ENCODE measurements at regions not wholly inside any gene's neighbourhood (a gene's known extent, or its start where the extent isn't known, plus 50 kb on each side); places are given as distances from the start of the nearest gene placed in this dataset.
"Not testable (repeated sequence)": the region's sequence is repeated elsewhere in the genome, so short reads cannot be mapped to it uniquely, and the experiment has no call there.

DNA sequence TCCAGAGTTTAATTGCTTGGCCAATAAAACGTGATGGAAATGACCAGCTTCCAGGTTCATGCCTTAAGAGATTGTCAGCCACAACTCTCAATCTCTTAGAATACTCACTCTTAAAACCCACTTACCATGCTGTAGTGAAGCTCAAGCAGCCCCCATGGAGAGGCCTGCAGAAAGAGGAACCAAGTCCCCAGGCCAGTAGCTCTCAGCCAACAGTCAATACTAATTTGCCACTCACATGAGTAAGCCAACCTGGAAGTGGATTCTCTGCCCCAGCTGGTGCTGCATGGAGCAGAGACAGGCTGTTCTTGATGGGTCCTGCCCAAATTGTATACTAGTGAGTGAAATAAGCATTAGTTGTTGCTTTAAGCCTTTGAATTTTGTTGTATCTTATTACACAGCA lies 155.9 kb downstream of the OXSM start:
- DNase-seq (ENCODE audit: low read depth in 2 of 2) = no peak

GRCh38 chr3:25952133-25952532 lies 162.2 kb downstream of the OXSM start:
- DNase-seq (ENCODE audit: low read depth in 2 of 2) = no peak

DNA sequence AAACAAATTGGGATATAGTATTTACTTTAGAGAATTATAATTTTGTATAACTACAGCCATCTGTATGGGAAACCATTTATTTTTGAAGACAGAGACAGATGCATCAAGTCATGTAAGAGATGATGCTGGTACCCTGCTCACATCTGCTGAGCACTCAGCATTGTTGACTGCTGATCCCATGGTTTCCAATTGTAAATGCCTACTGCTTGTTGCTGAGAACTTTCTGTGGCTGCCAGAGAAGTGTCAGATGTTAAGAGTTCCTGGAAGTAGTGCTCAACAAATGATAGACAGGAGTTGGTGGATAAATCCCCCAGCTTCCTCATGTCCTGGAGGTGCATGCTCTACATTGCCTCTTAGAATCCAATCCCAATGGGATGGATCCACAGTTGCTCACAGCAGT lies 167.1 kb downstream of the OXSM start:
- DNase-seq (ENCODE audit: low read depth in 2 of 2) = no peak

DNA sequence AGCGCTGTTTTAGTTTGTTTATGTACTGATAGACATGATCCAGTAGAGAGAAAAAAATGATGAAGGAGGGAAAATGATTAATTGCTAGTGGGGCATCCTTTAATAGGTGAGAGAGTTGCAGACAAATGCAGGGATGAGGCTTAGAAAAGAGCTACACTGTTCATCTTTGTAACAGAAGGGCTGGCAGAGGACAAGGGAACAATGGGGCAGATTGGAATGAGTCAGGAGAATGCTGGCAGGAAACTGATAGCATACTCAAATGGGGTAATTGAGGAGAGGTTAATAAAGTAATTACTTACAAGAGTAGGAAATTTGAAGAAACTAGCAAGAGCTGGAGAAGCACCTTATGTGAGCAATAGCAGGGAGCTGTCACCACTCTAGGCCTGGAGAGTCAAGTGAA lies 170.9 kb downstream of the OXSM start:
- no peak for DNase-seq (ENCODE audit: low read depth in 2 of 2)

GRCh38 chr3:25962255-25962654 lies 172.4 kb downstream of the OXSM start:
- DNase-seq (ENCODE audit: low read depth in 2 of 2) = no peak

DNA sequence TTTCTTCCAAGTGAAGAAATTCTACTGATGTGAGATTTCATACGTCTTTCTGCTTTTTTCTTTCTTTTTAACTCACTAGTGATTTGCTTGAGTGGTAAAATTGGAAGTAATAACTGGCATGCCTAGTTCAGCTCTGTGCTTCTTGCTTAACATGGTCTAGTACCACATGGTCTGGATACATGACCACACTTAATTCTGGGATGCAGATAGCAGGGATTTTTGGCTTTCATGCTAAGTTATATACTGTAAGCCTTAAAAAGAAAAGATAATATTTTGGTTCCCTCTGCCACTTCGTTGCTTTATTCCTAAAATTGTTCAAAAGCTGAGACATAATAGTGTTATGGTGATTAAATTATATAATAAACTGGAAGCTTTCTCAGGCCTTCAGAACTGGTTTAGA lies 174.3 kb downstream of the OXSM start:
- no peak for DNase-seq (ENCODE audit: low read depth in 2 of 2)

DNA sequence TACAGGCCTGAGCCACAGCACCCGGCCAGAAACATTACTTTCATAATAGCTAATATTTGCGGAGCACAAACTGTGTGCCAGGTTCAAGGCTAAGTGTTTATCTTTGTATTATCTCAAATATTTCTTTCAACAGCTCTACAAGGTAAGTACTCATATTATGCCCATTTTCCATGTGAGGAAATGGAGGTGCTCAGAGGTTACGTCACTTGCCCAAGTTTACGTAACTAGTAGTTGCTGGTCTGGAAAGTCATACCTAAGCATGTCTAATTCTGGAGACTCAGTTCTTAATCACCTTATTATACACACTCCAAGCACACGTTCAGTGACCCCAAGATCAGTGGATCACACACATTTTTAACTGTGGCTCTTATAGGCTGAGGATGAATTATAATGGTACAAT lies 177.5 kb downstream of the OXSM start:
- no peak for DNase-seq (ENCODE audit: low read depth in 2 of 2)

DNA sequence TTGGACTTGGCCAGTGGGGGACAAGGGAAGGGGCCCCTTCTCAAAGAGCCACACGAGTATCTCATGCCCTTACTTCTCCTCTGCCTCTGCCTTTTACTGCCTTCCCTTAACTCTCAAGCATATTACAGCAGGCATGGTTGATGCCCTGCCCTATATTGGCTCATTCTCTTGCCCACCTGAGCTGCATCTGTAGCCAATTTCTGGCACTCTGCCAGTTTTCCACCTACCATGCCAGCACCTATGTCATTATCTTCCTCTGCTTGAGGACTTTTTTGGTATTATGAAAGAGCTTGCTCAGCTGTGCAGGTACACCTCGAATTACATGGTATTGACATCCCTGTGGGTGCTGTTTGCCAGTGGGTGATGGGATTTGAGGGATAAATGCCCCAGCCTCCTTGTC lies 181.8 kb downstream of the OXSM start:
- no peak for DNase-seq (ENCODE audit: low read depth in 2 of 2)

DNA sequence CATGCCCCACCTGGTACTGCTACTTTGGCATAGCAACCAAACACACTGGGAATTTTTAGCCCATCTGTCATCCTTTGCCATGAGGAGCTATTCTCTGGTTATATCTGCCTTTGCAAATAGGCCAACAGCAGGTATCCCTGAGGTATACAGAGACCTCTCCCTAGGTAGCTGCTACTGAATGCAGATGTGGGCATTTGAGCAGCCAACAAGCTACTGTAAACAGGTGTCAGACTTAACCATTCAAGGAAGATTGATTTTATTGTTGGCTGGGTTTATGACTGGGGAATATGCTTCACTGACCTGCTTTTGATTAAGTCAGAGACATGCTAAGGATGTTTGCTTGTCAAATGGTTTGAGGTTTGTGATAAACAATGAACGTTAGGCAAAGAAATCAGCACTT lies 183.2 kb downstream of the OXSM start:
- DNase-seq (ENCODE audit: low read depth in 2 of 2) = no peak

DNA sequence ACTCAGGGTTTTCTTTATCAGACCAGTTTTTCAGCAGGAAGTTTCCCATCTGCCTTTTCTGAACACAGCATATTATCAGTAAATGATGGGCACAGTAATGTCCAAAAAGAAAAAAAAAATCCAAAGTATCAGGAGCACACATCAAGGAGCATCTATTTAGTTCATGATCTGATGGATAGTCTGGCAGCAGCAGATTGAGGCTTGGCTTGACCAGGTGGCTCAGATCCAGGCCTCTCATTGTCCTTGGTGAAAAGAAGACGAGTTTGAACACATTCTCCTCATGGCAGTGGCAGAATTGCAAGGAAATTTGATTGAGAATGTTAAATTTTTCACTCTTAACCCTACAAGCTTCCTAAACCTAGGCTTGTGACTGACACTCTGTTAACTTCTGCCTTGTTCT lies 192.9 kb downstream of the OXSM start:
- no peak for DNase-seq (ENCODE audit: low read depth in 2 of 2)

- DNase-seq (ENCODE audit: low read depth in 2 of 2) = no peak
Measured at GRCh38 chr3:25985621-25986020, 195.7 kb downstream of the OXSM start.

DNA sequence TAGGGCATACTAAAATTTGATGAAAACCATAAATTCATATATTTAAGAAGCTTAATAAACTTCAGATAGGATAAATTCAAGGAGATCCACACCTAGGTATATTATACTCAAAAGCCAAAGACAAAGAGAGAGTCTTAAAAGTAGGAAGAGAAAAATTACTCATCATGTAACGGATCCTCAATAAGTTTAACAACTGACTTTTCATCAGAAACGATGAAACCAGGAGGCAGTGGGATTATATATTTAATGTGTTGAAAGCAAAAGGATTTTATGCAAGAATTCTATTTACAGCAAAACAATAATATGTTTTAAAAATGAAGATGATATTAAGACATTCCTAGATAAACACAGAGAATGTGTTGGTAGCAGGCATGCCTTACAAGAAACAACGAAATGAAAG lies 202.7 kb downstream of the OXSM start:
- no peak for DNase-seq (ENCODE audit: low read depth in 2 of 2)

GRCh38 chr3:26004172-26004571 lies 214.3 kb downstream of the OXSM start:
- DNase-seq (ENCODE audit: low read depth in 2 of 2) = no peak

DNA sequence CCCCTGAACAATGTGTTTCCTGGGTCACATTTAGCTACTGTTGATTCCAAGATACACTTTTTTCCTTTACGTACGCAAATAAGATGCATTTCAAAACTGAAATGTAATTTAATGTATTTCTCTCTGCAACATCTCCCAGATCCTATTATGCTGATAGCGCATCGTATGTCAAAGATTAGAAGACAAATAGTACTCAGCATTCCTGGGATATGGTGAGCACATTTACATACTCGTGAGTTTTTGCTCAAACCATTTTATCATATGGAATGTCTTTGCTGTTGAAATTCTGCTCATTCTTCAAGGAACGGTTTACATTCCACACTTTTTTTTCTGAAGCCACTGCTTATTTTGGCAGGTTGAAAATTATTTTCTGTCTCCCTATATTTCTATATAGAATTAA lies 221.4 kb downstream of the OXSM start:
- no peak for DNase-seq (ENCODE audit: low read depth in 2 of 2)

- no peak for DNase-seq (ENCODE audit: low read depth in 2 of 2)
Measured at GRCh38 chr3:26012241-26012745, 222.4 kb downstream of the OXSM start.

DNA sequence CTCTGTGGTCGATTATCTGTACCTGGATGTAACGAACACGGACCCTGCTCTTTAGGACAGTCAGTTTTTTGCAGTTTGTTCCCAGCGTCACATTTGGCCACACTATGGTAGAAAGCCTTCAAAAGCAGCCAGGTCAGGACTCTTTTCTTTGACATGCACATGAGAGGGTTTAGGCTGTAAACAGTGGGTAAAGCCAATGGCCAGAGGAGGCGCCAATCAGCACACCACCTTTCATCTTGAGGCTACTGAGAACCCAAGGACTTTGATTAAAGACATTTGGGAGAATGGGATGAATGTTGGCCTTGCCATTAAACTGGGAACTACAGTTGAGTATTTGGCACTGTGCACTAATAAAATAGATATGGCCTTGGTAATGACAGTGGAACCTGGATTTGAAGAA lies 225.9 kb downstream of the OXSM start:
- DNase-seq (ENCODE audit: low read depth in 2 of 2) = no peak

GRCh38 chr3:26018889-26019288 lies 229.0 kb downstream of the OXSM start:
- no peak for DNase-seq (ENCODE audit: low read depth in 2 of 2)

DNA sequence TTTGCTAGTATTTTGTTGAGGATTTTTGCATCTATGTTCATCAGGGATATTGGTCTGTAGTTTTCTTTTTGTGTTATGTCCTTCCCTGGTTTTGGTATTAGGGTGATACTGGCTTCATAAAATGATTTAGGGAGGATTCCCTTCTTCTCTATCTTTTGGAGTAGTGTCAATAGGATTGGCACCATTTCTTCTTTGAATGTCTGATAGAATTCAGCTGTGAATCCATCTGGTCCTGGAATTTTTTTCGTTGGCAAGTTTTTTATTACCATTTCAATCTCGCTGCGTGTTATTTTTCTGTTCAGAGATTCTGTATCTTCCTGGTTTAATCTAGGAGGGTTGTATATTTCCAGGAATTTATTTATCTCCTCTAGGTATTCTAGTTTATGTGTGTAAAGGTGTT lies 234.3 kb downstream of the OXSM start:
- not testable (repeated sequence) for DNase-seq (ENCODE audit: low read depth in 2 of 2)

GRCh38 chr3:26029321-26029720 lies 239.4 kb downstream of the OXSM start:
- no peak for DNase-seq (ENCODE audit: low read depth in 2 of 2)

DNA sequence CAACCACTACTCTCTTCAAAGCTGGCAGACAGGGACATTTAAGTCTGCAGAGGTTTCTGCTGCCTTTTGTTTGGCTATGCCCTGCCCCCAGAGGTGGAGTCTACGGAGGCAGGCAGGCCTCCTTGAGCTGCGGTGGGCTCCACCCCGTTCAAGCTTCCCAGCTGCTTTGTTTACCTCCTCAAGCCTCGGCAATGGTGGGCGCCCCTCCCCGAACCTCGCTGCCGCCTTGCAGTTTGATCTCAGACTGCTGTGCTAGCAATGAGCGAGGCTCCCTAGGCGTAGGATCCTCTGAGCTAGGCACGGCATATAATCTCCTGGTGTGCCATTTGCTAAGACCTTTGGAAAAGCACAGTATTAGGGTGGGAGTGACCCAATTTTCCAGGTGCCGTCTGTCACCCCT lies 252.2 kb downstream of the OXSM start:
- DNase-seq (ENCODE audit: low read depth in 2 of 2) = not testable (repeated sequence)

DNA sequence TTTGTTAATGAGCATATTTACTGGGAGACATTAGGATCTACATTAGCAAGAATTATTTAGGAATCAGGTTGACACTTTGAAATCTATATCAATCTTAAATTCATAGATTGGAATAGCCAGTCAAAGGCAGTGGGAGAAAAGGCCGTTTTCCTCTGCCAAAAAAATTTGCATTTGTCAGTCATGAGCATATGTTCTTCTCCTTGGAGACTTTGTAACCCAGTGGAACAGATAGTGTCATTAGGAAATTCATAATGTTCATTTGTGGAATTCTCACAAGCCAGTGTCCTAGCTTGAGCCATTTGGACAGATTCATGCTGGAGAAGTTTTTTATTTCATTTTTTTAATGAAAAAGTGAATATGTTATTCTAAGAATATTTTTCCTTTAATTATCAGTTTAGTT lies 260.1 kb downstream of the OXSM start:
- no peak for DNase-seq (ENCODE audit: low read depth in 2 of 2)

DNA sequence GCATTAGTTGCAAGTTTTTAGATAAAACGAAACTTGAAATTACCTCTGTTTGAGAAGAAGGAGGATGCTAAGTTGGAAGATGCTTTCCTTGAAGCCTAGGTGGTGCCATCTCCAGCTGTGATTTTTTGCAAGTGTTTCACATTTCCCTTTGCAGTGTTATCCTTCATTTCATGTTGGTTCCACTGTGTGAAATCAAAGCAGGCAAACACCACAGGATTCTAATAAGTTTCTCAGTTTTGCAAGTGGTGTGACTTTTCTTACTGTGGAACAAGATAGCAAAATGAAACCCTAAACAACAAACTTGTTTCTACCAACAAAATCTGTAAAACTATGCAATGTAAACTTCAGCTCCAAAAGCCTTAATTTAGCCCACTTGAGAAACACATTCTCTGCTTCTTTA lies 260.9 kb downstream of the OXSM start:
- DNase-seq (ENCODE audit: low read depth in 2 of 2) = no peak

DNA sequence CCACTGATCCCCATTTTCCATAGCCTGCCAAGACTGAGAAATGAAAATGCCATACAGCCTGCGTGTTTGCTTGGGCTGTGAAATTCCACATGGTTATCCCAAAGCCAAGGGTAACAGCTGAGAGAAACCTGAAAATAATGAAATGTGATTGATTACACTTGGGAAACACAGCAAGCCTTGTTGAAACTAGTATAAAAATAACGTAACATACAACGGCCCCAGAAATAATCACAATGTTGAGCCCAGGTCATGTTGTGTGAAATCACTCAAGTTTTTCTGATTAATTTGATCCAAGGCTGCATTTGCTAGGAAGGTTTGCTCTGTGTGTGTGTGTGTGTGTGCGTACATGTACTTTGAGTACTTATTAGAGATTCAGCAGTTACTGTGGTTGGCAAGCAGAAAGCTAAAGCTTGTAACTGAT lies 269.0 kb downstream of the OXSM start:
- DNase-seq (ENCODE audit: low read depth in 2 of 2) = no peak

GRCh38 chr3:26061947-26062346 lies 272.1 kb downstream of the OXSM start:
- DNase-seq (ENCODE audit: low read depth in 2 of 2) = no peak

GRCh38 chr3:26064297-26064696 lies 274.4 kb downstream of the OXSM start:
- no peak for DNase-seq (ENCODE audit: low read depth in 2 of 2)

Data from stimulated activated CD4-positive, alpha-beta T cell treated with anti-CD3 and anti-CD28 coated beads, Interleukin-12 subunit alpha, Interleukin-12 subunit beta, amount 100 ng/mL, for 24 hours (primary cell).